ENCODE measurements at regions not wholly inside any gene's neighbourhood (a gene's known extent, or its start where the extent isn't known, plus 50 kb on each side); places are given as distances from the start of the nearest gene placed in this dataset.

DNA sequence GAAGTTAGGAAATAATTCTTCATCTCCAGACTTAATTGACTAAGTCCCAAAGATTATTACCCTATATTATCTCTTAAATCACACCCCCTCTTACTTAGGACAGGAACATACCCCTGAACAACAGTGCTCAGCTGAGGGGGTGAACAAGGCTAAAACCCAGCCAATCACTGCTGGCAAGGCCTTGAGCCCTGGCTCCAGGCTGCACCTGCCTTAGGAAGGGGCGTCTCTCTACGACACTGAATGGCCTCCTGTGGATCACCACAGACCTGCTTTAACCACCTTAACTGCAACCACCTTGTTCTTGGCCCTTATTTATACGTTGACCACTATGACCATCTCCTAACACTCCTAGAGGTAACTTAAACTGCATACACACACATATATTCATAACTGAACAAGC is 267.4 kb upstream of the THBS1 start:
- no peak for DNase-seq (ENCODE audit: low read depth)

DNA sequence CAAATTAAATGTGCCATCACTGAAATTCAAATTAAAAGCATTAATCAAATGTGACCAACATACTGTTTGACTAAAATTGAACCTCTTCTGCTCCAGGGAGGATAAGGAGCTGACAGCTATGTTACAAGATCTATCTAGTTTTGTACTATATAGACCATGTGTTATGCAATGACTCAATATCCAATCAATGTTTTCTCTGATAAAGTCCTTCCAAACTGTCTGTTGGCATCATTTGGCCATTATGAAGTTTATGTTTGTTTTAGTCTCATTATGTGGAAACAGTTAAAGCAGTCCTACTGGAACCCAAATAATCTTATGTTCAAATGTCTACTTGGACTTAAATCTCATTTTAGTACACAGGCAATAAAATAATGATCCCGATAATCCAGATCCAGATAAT is 267.0 kb upstream of the THBS1 start:
- DNase-seq (ENCODE audit: low read depth), result no peak

DNA sequence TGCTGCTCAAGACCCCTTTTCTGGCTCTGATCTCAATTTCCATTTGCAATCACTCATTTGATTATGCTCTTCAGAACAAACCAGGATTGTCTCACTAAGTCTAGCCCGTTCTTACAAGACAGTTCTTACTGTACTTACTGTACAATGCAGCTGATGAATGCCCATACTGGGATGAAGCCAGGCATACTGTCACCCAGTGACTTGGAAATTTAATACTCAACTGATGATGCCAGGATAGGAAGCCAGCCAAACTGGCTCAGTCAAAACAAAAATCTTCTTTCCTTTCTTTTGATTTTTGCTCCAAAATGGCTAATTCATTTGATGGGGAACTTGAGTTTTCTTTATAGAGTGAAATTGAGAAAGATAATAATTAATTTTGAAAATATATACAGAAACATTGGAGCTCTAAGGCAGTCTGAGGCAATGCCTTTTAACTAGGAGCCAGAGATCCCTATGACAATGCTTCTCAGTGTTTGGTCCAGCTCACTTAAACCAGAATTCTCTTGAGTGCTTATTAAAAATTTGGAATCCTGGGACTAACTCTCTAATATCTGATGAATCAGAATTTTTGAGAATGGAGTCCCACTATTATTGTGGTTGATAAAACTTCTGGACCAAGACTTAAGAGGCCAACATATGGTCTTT is 265.6 kb upstream of the THBS1 start:
- DNase-seq (ENCODE audit: low read depth), result no peak

DNA sequence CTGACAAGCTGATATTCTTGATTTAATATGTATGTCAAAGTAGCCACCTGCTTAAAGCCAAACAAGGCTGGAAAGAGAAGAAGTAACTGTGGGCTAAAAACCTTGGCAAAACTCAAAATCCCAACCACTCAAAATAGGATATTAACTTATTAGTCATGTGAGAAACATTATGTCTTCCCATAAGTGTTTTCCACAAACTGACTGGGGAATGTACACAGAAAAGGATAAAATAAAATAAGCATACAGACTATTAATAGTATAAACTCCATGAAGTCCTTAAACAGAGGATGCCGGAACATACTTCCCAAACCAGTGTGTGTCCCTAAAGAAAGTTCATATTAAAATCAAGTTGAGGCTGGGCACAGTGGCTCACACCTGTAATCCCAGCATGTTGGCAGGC is 263.7 kb upstream of the THBS1 start:
- no peak for DNase-seq (ENCODE audit: low read depth)

DNA sequence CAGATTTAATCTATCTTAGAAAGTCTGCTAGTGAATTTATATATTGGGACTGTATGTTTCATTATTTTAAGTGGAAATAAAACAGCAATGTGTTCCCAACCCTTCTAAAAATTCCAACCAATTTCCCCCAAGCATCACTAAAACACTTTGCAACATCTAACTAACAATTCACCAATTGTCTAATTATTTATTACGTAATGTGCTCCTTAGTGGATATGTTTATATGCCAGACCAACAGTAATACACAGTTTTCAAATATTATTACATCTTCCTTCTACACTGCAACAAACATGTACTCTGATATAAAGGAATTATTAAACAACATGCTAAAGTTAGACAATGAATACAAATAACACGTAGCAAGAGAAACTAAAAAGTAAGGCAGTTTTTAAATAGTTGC is 262.6 kb upstream of the THBS1 start:
- DNase-seq (ENCODE audit: low read depth), result no peak

DNA sequence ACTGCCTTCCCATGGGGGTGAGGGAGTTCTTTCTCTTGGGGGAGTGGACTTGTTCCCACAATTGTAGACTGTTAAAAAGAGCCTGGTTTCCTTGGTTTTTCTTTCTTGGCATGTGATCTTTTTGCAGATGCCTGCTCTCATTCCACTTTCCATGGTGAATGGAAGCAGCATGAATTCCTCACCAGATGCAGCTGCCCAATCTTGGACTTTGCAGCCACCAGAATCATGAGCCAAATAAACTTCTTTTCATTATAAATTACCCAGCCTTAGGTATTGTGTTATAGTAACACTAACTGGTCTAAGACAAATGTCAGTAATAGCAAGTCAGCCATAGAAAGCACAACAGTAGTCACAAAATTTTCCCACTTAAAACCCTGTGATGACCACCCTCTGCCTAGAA is 260.5 kb upstream of the THBS1 start:
- DNase-seq (ENCODE audit: low read depth), result no peak

DNA sequence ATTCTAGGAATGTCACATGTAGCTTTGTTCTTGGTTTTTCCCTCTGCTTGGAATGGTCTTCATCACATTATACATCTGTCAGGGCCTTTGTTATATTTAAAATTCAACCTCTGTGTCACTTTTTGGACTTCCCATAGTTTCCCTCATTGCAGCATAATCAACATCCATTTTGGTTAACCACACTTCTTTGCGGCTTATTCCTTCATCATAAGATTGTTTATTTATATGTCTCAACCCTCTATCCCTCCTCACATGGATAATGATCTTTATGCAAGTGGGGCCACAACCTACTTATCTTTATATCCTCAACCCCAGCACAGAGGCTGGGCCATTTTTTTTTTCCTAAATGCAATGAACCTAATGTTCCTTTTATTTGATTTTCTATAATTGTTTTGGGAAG is 260.0 kb upstream of the THBS1 start:
- DNase-seq (ENCODE audit: low read depth), result no peak

DNA sequence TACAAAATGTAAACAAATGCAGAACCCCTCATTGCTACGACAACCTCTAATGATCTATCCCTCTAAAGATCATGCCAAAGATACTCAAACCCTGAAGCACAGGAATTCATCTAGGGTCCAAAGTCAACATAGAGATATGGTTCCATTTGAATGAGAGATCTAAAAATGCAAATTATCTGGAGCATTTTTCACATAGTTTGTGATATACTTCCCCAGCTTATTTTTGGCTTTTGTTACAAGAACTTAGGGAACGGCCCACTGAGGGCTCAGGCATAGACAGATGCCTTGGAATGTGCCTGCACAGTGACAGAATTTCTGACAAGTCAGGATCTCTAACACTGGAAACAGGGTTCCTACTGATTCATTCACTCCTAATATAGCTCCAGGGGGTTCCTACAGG is 258.9 kb upstream of the THBS1 start:
- DNase-seq (ENCODE audit: low read depth), result no peak

DNA sequence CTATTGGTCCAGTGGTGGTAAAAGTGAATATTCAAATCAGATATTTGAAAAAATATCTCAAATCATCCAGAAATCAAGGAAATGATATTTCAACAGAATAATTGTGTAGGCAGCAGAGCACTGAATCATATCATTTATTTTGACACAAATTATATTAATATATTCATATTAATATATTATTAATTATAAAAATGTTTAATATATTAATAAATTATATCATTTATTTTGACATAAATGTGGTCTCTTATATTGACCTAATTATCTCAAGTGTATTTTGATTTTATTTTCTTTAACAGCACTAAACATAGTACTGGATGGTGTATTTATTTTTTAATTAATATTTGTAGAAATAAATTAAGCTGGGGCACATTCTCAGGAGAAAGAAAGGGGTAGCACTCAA is 257.7 kb upstream of the THBS1 start:
- DNase-seq (ENCODE audit: low read depth), result no peak

DNA sequence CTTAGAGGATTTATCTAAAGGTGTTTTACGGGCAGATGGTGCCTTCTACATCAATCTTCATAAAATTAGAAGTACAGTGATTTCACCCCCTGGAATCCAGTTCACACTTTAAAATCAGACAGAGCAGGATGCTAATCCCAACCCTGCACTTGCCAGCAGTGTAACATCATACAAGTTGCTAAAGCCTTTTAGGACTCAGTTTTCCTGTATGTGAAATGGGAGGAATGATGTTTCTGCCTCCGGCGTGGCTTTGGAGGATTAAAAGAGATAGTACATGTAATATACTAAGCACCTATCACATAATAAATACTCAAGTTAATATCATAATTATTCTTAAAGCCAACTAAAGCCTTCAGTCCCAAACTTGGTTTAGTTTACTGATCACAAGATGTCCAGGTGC is 257.2 kb upstream of the THBS1 start:
- DNase-seq (ENCODE audit: low read depth), result no peak

DNA sequence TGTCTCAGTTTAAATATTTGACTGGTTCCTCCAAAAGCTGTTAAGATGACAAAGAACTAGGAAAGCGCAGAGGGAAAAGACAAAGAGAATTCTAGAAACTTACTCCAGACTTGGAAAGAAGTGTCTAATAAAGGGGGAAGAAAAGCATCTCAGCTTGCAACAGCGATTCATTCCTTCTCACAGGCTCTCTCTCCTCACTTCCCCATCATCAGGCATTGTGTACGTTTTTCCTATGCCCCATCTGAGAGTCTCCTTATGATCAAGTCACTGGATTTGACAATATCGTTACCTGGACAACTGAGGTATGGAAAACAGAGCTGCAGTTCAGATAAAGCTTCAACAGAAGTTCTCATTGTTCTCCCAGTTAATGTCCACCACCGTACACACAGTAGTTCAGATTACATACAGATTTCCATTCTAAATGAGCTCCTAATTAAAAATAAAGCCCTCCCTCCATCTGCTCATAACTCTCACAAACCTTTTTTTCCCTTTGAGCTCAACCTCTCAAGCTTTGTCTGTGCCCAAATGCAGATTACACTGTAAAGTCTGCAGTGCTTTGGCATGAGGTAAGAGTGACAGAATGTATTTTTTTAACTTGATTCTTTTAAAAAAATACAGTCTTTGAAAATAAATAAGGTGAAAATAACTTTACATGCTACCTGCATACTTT is 254.4 kb upstream of the THBS1 start:
- DNase-seq (ENCODE audit: low read depth), result no peak

DNA sequence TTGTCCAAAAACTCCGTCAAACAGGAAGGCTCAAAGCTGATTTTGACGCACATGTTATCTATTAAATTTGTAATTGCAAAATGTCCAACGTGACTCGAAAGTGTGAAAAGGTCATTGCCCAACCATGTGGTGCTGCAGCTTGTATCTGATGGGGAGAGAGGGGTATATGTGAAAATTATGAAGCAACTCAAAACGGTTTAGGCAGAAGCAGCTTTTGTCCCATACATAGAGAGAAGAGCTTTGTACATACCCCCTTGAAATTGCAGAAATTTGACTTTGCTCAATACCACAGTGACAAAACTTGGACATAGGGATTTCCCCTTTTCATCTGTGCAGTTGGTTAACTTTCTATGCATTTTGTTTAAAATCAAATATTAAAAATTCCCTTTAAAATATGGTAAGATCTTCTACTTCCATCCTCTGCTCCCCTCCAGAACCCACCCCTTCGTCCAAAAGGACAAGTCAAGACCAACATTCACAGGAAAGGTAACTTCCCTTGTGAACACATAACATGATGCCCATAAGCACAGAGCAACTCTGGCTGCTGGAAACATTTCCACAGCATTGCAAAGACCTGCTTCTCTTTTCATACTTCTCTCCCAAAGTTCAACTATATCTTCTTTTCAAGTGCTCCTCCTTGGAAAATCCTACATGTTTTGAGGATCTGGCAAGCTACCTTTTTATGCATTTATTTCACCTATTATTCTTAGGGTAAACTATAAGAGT is 253.7 kb upstream of the THBS1 start:
- DNase-seq (ENCODE audit: low read depth), result no peak

DNA sequence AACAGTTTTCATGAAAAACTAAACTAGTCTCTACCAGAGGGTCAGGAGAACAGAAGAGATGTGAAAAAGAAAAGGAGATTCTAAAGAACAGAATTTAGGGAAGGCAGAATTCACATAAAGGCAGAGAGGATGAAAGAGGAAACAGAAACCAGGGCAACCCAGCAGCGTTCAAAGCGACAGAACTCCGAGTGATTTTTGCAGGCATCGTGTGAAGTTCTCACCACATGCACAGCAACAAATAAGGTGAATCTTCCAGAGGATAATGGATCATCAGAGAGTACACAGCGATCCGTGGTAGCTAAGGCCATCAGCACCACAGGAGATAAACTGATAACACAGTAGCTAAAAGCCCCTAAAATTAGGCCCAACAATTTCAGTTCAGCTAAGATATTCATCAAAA is 250.8 kb upstream of the THBS1 start:
- DNase-seq (ENCODE audit: low read depth), result no peak

DNA sequence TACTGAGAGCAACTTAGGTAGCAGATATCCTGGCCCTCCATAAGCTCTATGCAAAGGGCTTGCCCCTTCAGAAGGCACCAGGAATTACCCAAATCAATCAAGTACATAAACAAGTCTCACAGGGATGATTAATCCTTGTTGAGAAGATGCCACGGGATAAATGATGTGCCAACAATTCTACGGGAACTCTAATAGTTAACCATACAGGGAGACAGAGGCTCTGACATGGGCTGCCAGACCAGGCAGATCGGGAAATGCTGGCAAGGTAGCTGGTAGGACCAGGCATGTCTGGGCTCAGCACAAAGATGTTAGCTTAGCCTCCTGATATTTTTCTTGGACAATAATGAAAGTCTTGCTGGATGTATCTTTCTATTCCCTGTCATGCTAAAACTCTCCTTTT is 249.3 kb upstream of the THBS1 start:
- no peak for DNase-seq (ENCODE audit: low read depth)

DNA sequence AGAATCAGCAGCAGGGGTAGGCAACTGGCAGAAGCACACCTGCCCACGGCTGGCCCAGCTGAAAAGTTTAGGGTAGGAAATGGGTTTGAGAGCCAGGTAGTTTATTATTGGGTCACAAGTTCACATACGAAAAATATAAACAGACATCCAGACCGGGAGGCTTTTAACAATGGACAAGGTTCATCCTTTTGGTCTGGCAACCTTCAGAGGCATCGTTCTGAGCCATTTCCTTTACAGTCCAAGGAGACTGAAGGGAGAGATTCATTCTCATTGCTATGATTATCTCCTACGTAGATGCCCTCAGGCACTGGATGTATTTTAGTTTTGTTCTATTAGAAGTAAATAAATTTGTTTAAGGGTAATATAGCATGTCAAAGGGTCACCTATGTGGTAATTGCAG is 248.0 kb upstream of the THBS1 start:
- no peak for DNase-seq (ENCODE audit: low read depth)

DNA sequence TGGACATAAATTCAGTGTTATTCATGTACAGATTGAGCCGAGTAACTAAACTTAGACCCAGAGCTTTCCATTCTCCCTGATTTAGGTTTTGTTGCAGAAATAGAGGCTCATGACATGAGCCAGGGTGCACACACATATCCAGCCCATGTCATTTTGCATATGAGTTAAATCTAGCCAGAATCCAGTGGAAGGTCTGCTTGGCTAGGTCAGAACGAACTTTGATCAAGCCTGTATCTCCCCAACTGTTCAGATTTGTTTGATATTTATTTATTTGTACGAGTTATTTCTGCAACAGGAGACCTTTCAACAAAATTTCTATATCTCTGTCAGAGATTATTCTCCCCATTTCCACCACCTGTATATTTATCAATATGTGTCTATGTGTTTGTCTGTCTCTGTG is 247.5 kb upstream of the THBS1 start:
- DNase-seq (ENCODE audit: low read depth), result no peak

DNA sequence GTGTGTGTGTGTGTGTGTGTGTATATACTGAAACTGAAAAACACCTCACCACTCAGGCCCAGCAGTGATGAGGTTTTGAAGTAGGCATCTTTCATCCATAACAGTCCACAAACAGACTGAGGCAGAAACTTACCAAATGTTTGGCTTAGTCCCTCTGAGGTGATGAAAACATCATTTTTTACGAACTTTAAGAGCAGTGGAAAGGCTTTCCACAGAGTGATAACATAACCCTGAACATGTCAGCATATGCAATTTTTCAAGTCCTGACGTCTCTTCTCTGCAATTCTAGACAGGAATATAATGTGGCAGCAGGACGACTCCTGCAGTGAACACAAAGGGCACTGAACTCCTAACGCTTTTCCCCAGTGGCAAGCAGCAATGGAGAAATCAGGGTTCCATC is 247.0 kb upstream of the THBS1 start:
- no peak for DNase-seq (ENCODE audit: low read depth)

DNA sequence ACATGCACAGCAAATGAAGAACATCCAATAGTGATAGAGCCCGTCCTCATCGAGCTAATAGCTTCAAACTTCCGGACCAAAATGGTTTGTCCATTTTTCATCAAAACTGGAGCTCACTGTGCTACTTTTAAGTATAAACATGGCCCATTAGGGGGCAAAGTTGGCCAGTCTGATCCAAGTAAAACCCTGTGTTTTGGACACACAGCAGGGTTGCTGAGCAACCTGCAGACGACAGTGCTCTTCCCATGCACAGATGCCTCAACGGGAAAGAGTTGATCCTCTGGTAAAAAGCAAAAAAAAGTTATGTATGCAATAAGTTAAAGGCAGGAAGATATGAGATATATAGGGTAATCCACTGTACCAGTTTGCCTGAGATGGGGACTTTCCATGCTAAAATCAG is 244.0 kb upstream of the THBS1 start:
- no peak for DNase-seq (ENCODE audit: low read depth)

DNA sequence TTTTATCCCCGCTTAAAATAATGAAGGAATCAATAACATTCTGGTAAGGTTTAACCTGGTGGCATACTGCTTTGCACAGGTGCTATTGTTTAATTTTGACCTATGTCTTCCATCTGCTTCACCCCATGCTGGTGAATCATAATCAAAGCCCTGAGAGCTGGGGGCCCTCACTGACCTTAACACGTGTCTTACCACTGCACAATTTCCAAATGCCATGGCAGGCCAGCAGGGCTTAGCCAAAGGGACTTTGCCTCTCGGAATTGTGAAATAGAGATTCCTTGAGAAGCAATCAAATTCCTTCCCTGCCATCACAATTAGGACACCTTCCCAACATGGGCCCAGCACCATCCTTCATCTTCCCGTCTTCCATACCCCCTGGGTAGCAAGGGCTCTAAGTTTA is 242.6 kb upstream of the THBS1 start:
- no peak for DNase-seq (ENCODE audit: low read depth)

DNA sequence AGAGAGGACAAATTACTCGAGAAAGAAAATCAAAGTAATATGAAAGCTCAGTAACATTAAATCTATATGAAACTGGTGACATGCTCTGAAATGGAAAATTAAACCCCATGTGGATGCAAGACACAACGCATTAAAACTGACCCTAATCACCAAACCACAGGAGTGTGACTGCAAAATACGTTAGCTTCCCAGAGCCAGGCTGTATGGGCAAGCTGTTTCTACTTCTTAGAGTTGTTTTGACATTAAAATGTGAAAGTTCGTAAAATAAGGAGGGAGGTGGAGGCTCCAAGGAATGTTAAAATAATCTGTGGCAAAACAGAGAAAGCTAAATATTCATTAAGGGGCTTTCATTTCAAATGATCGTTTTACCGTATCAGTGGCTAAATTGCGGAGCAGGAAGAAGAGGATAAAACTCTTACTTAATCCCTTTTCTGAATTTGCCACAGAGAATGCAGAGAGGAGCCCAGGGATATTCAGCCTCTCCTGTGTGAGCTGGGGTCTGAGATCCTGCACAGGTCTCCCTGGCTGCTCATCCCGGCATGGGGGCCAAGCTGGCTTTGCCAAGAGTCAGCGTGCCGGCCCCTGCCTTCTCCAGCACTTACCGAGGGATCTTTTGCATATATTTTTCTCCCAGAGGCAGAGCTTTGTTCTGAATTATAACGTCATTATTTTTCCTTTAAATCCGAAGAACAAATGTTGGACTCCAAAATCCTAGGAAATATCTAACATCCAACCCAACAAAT is 239.8 kb upstream of the THBS1 start:
- no peak for DNase-seq (ENCODE audit: low read depth)

DNA sequence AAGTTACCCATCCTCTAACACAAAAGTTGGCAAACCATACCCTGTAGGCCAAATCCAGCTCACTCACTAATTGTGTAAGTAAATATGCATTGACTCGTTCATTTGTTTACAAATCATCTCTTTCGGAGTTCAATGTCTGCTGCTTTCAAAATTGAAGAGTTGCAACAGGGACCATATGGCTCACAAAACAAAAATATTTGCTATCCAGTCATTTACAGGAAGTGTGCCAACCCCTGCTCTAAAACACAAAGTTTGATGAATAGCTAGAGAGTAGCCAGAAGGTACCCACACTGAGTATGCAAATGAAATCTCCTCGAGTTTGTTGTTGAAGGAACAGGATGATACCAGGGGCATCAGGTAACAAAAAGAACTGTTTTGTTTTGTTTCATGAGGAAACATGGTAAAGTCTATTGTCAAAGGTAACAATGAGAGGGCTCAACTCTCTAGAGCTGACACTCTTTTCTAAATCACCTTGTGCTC is 236.2 kb upstream of the THBS1 start:
- DNase-seq (ENCODE audit: low read depth), result no peak

DNA sequence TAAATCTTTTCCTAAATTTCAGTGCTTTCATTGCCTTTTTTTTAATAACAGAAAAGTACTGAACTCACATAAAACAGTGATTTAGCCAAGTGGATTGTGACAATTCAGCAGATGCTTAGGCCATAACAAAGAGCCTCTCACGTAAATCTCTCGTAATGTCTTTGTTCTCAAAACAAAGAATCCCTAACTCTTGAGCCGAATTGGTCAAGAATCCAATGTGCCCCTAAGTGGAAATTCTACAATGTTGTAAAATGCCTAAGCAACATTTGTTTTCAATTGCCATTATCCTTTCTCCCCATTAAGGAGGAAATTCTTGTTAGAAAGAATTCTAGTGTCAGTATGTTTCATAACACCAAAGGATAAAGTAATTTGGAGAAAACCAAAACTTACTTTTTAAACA is 235.7 kb upstream of the THBS1 start:
- no peak for DNase-seq (ENCODE audit: low read depth)

DNA sequence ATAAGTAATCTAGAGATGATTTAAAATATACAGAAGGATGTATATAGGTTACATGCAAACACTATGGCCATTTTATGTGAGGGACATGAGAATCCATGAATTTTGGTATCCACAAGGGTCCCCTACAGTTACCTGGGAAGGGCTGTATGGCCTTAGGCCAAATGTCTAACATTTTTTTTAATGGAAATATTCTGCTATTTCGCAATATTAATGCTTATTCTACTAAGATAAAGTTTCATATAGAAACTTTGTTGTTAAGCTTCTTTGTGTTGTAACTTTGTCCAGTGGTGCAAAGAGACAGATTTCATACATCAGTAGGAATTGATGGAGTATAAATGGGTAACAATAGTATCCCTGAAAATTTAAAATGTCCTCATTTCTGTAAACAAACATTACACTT is 233.4 kb upstream of the THBS1 start:
- DNase-seq (ENCODE audit: low read depth), result no peak
